ENCODE measurements at regions not wholly inside any gene's neighbourhood (a gene's known extent, or its start where the extent isn't known, plus 50 kb on each side); places are given as distances from the start of the nearest gene placed in this dataset.

- TF ChIP-seq CTCF (IDR thresholded peaks at IDR 0.05; ENCODE audit: low read depth, low read length) (no peak), POLR2A (IDR thresholded peaks at IDR 0.05; ENCODE audit: extremely low read depth, insufficient read length) (no peak)
These were observed 123.7 kb upstream of the MRI1 start for GRCh38 chr19:13640611-13641010.

All from NB4 (cell line).